ENCODE measurements at regions not wholly inside any gene's neighbourhood (a gene's known extent, or its start where the extent isn't known, plus 50 kb on each side); places are given as distances from the start of the nearest gene placed in this dataset.

DNA sequence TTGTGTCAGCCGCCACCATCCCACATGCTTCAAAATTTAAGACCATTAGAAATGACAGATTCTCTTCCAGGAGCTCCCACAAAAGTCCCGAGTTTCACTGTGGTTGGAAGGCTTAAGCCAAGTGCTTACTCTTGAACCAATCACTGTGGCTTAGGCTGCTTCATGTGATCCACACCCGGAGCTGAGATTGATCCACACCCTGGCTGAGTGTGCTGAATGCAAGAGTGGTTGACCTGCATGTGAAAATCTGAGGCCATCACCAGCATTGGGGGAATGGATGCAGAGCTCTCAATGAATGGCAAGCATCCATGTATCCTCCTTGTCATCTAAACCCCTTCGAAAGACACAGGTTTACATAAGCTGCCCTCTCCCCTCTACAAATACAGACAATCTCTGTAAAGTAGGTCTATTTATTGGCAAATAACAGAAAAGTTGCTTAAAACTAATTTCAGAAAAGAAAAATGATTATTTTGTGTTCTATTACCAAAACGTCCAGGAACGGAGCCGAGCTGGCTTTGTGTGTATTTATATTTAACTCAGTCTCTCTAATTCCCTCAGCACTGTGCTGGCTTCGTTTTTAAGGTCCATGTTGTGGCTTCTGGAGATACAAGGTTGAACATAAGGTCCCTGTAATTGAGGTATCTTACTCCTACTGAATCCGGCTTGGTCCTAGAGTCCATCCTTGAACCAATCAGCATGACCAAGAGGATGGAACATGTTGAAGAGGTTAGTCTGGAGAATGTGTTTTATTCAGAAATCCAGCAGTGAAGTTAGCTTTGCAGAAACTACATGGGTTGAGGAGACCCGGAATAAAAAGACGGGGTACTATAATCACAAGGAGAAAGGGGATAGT lies 332.4 kb downstream of the LIG4 start:
- Histone ChIP-seq H3K9ac (ENCODE audit: low read length) (peak overlapping the region; percentile 38), H3K9me3 (ENCODE audit: low read length) (no peaks in the 10 kb centered on the region), H3K27me3 (ENCODE audit: low read length) (no peaks in the 10 kb centered on the region), H3K4me3 (ENCODE audit: low read length) (peak overlapping the region; percentile 58), H3K9me2 (replicated peaks; ENCODE audit: low read length) (no peaks in the 10 kb centered on the region), H4K20me1 (ENCODE audit: low read length) (no peaks in the 10 kb centered on the region), H2AFZ (ENCODE audit: low read length) (peak overlapping the region; percentile 57; the same call in 1 of the 2 replicates), H3F3A (ENCODE audit: low read length, unreplicated experiment) (peaks cover 4% of the 10 kb centered on the region), H3K79me2 (ENCODE audit: low read length) (peaks cover 28% of the 10 kb centered on the region), H3K27ac (ENCODE audit: low read length) (peak overlapping the region; percentile 76), H3K36me3 (ENCODE audit: low read depth, low read length) (no peaks in the 10 kb centered on the region), H3K4me2 (ENCODE audit: low read length) (peak overlapping the region; percentile 78), H3K4me1 (ENCODE audit: insufficient read depth, low read length) (peaks cover 59% of the 10 kb centered on the region)
- TF ChIP-seq EZH2 (IDR thresholded peaks at IDR 0.05; ENCODE audit: low read length, unreplicated experiment) (no peak), EZH2phosphoT487 (IDR thresholded peaks at IDR 0.05; ENCODE audit: borderline replicate concordance, low read length) (no peak)
- TF ChIP-seq, protein P1, sequence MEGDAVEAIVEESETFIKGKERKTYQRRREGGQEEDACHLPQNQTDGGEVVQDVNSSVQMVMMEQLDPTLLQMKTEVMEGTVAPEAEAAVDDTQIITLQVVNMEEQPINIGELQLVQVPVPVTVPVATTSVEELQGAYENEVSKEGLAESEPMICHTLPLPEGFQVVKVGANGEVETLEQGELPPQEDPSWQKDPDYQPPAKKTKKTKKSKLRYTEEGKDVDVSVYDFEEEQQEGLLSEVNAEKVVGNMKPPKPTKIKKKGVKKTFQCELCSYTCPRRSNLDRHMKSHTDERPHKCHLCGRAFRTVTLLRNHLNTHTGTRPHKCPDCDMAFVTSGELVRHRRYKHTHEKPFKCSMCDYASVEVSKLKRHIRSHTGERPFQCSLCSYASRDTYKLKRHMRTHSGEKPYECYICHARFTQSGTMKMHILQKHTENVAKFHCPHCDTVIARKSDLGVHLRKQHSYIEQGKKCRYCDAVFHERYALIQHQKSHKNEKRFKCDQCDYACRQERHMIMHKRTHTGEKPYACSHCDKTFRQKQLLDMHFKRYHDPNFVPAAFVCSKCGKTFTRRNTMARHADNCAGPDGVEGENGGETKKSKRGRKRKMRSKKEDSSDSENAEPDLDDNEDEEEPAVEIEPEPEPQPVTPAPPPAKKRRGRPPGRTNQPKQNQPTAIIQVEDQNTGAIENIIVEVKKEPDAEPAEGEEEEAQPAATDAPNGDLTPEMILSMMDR (conservative IDR thresholded peaks at IDR 0.05; ENCODE audit: low read depth, low read length): no peak
- TSS peak; percentile 81 for BruUV-seq (replicated peaks)
- DNase-seq (peak; percentile 42), ATAC-seq (no peak)
- POLR2A ChIA-PET (ENCODE audit: unreplicated experiment): no interaction called here
- intact Hi-C loops (cut with micrococcal nuclease): loop anchor here (5.0 kb wide), 4 partner anchors 199 to 676 kb away; partner anchors contain the start of genes ABHD13 and LIG4
- CTCF ChIA-PET: no interaction called here

- H3K4me2 ChIP-seq (ENCODE audit: low read length): peak overlapping the region; percentile 78
- peak; percentile 86 for ATAC-seq
Measured at GRCh38 chr13:107881362-107881761, 334.0 kb downstream of the LIG4 start.

More at GRCh38 chr13:107881362-107881761, 334.0 kb downstream of the LIG4 start:
- no peak for TF ChIP-seq EZH2 (IDR thresholded peaks at IDR 0.05; ENCODE audit: low read length, unreplicated experiment)
- no peak for TF ChIP-seq EZH2phosphoT487 (IDR thresholded peaks at IDR 0.05; ENCODE audit: borderline replicate concordance, low read length)
- TF ChIP-seq, protein P1 (conservative IDR thresholded peaks at IDR 0.05; ENCODE audit: low read depth, low read length): no peak
- Histone ChIP-seq H3K9me3 (ENCODE audit: low read length) (no peaks in the 10 kb centered on the region), H3K36me3 (ENCODE audit: low read depth, low read length) (no peaks in the 10 kb centered on the region), H2AFZ (ENCODE audit: low read length) (no peak overlapping the region), H3K27me3 (ENCODE audit: low read length) (no peaks in the 10 kb centered on the region), H3K27ac (ENCODE audit: low read length) (peak overlapping the region; percentile 76), H3K9me2 (replicated peaks; ENCODE audit: low read length) (no peaks in the 10 kb centered on the region), H3K4me3 (ENCODE audit: low read length) (peak overlapping the region; percentile 34), H3K79me2 (ENCODE audit: low read length) (peaks cover 36% of the 10 kb centered on the region), H3K4me1 (ENCODE audit: insufficient read depth, low read length) (peaks cover 58% of the 10 kb centered on the region), H3K9ac (ENCODE audit: low read length) (no peak overlapping the region), H4K20me1 (ENCODE audit: low read length) (no peaks in the 10 kb centered on the region), H3F3A (ENCODE audit: low read length, unreplicated experiment) (peaks cover 4% of the 10 kb centered on the region)
- intact Hi-C loops (cut with micrococcal nuclease): loop anchor here (1.0 to 5.0 kb wide), 5 partner anchors 201 to 674 kb away; partner anchors contain the start of genes ABHD13 and LIG4
- POLR2A ChIA-PET (ENCODE audit: unreplicated experiment): interaction anchor here (0.6 kb wide), 1 partner anchor 11 kb away, joined by 5 read pairs; no protein-coding TSS in a partner anchor
- no TSS peak for BruUV-seq (replicated peaks)
- peak; percentile 89 for DNase-seq
- CTCF ChIA-PET: no interaction called here

Measured in PC-3 (cell line).